ENCODE measurements at regions not wholly inside any gene's neighbourhood (a gene's known extent, or its start where the extent isn't known, plus 50 kb on each side); places are given as distances from the start of the nearest gene placed in this dataset.

GRCh38 chr5:172540099-172540870 is 86.0 kb upstream of the SH3PXD2B start:
- TF ChIP-seq CTCF (conservative IDR thresholded peaks at IDR 0.05; ENCODE audit: low read depth in 2 of 2) = no peak
- TF ChIP-seq EZH2 (IDR thresholded peaks at IDR 0.05; ENCODE audit: low read depth, unreplicated experiment) = no peak
- no peak for TF ChIP-seq POLR2AphosphoS5 (IDR thresholded peaks at IDR 0.05; ENCODE audit: low read depth)
- no peak for TF ChIP-seq NANOG (IDR thresholded peaks at IDR 0.05; ENCODE audit: borderline replicate concordance)
- no peak for TF ChIP-seq ETS1 (IDR thresholded peaks at IDR 0.05)
- no peak for TF ChIP-seq REST (IDR thresholded peaks at IDR 0.05; ENCODE audit: unreplicated experiment)
- TF ChIP-seq ZNF462 (CRISPR knock-in tag; IDR thresholded peaks at IDR 0.05) = no peak
- no peak for TF ChIP-seq EZH2phosphoT487 (IDR thresholded peaks at IDR 0.05; ENCODE audit: unreplicated experiment)
